ENCODE measurements at regions not wholly inside any gene's neighbourhood (a gene's known extent, or its start where the extent isn't known, plus 50 kb on each side); places are given as distances from the start of the nearest gene placed in this dataset.

- DNase-seq (ENCODE audit: low spot score): no peak
- H3K9ac ChIP-seq (ENCODE audit: low read depth, low read length, poor library complexity): no peak overlapping the region
- no peak overlapping the region for H3K4ac ChIP-seq (ENCODE audit: low read length)
- H3K18ac ChIP-seq (ENCODE audit: low read length): no peak overlapping the region
- H2BK5ac ChIP-seq (ENCODE audit: low read length): no peak overlapping the region
- WGBS, 2 donors (ENCODE audit: extremely low coverage in 2 of 2, insufficient read length in 2 of 2, insufficient replicate concordance in 1 of 2): no CpG with 5 or more reads among the region's 2 CpGs
- no peak overlapping the region for H2AK5ac ChIP-seq (ENCODE audit: low read depth, low read length)
- H3K9me3 ChIP-seq (replicated peaks in 1 of 2; ENCODE audit: control insufficient read depth in 2 of 2, insufficient read depth in 1 of 2, low read depth in 1 of 2, low read length in 2 of 2): no peaks in the 10 kb centered on the region
- H3K79me1 ChIP-seq (ENCODE audit: low read depth, low read length): no peaks in the 10 kb centered on the region
- H2AFZ ChIP-seq (ENCODE audit: low read length): no peak overlapping the region
- H3K27me3 ChIP-seq (ENCODE audit: control insufficient read depth in 3 of 3, insufficient read depth in 3 of 3, low read depth in 1 of 3, low read length in 3 of 3): no peaks in the 10 kb centered on the region
- no peak overlapping the region for H3K4me3 ChIP-seq (ENCODE audit: low read length in 2 of 2)
- peaks cover 0 to 3% of the 10 kb centered on the region in 2 donors for H3K4me1 ChIP-seq (ENCODE audit: control insufficient read depth in 2 of 2, insufficient read depth in 1 of 2, low read depth in 1 of 2, low read length in 2 of 2)
- H3K4me2 ChIP-seq (ENCODE audit: insufficient read depth, low read length, poor library complexity, severe bottlenecking): no peak overlapping the region
- H3K27ac ChIP-seq (replicated peaks; ENCODE audit: low read length): no peak overlapping the region
- H3K36me3 ChIP-seq (replicated peaks in 1 of 2; ENCODE audit: control insufficient read depth in 2 of 2, insufficient read depth in 2 of 2, low read length in 2 of 2): no peaks in the 10 kb centered on the region
- no peak overlapping the region for H2BK15ac ChIP-seq (ENCODE audit: low read length)
- H4K8ac ChIP-seq (ENCODE audit: low read depth, low read length): no peak overlapping the region
- H4K91ac ChIP-seq (ENCODE audit: low read depth, low read length, poor library complexity): no peak overlapping the region
- no peak overlapping the region for H2BK120ac ChIP-seq (ENCODE audit: low read depth, low read length)
- H2BK12ac ChIP-seq (ENCODE audit: low read length): no peak overlapping the region
- H3K23ac ChIP-seq (ENCODE audit: low read depth, low read length, poor library complexity): no peak overlapping the region
- no peak overlapping the region for H3K14ac ChIP-seq (ENCODE audit: low read length)
Measured at GRCh38 chr4:17029964-17030363, 131.5 kb upstream of the LDB2 start.

GRCh38 chr4:17029432-17029831 is 131.0 kb upstream of the LDB2 start:
- H2BK120ac ChIP-seq (ENCODE audit: low read depth, low read length): no peak overlapping the region
- no peak overlapping the region for H3K14ac ChIP-seq (ENCODE audit: low read length)
- no peak overlapping the region for H3K4me3 ChIP-seq (ENCODE audit: low read length in 2 of 2)
- H3K18ac ChIP-seq (ENCODE audit: low read length): no peak overlapping the region
- no peak overlapping the region for H3K23ac ChIP-seq (ENCODE audit: low read depth, low read length, poor library complexity)
- WGBS, 2 donors (ENCODE audit: extremely low coverage in 2 of 2, insufficient read length in 2 of 2, insufficient replicate concordance in 1 of 2): no CpG with 5 or more reads among the region's 7 CpGs
- no peak overlapping the region for H2BK5ac ChIP-seq (ENCODE audit: low read length)
- no peak overlapping the region for H3K4ac ChIP-seq (ENCODE audit: low read length)
- DNase-seq (ENCODE audit: low spot score): no peak
- H2BK15ac ChIP-seq (ENCODE audit: low read length): no peak overlapping the region
- H3K36me3 ChIP-seq (replicated peaks in 1 of 2; ENCODE audit: control insufficient read depth in 2 of 2, insufficient read depth in 2 of 2, low read length in 2 of 2): no peaks in the 10 kb centered on the region
- H3K27me3 ChIP-seq (ENCODE audit: control insufficient read depth in 3 of 3, insufficient read depth in 3 of 3, low read depth in 1 of 3, low read length in 3 of 3): no peaks in the 10 kb centered on the region
- peaks cover 0 to 3% of the 10 kb centered on the region in 2 donors for H3K4me1 ChIP-seq (ENCODE audit: control insufficient read depth in 2 of 2, insufficient read depth in 1 of 2, low read depth in 1 of 2, low read length in 2 of 2)
- H4K91ac ChIP-seq (ENCODE audit: low read depth, low read length, poor library complexity): no peak overlapping the region
- H2AK5ac ChIP-seq (ENCODE audit: low read depth, low read length): no peak overlapping the region
- no peak overlapping the region for H2AFZ ChIP-seq (ENCODE audit: low read length)
- no peaks in the 10 kb centered on the region for H3K79me1 ChIP-seq (ENCODE audit: low read depth, low read length)
- no peak overlapping the region for H4K8ac ChIP-seq (ENCODE audit: low read depth, low read length)
- no peak overlapping the region for H3K4me2 ChIP-seq (ENCODE audit: insufficient read depth, low read length, poor library complexity, severe bottlenecking)
- no peak overlapping the region for H3K27ac ChIP-seq (replicated peaks; ENCODE audit: low read length)
- no peak overlapping the region for H2BK12ac ChIP-seq (ENCODE audit: low read length)
- no peak overlapping the region for H3K9ac ChIP-seq (ENCODE audit: low read depth, low read length, poor library complexity)
- no peaks in the 10 kb centered on the region for H3K9me3 ChIP-seq (replicated peaks in 1 of 2; ENCODE audit: control insufficient read depth in 2 of 2, insufficient read depth in 1 of 2, low read depth in 1 of 2, low read length in 2 of 2)

- Histone ChIP-seq H3K9me3 (replicated peaks in 1 of 2; ENCODE audit: control insufficient read depth in 2 of 2, insufficient read depth in 1 of 2, low read depth in 1 of 2, low read length in 2 of 2) (no peaks in the 10 kb centered on the region), H3K79me1 (ENCODE audit: low read depth, low read length) (no peaks in the 10 kb centered on the region), H3K9ac (ENCODE audit: low read depth, low read length, poor library complexity) (no peak overlapping the region), H3K27me3 (ENCODE audit: control insufficient read depth in 3 of 3, insufficient read depth in 3 of 3, low read depth in 1 of 3, low read length in 3 of 3) (no peaks in the 10 kb centered on the region), H3K23ac (ENCODE audit: low read depth, low read length, poor library complexity) (no peak overlapping the region), H2BK120ac (ENCODE audit: low read depth, low read length) (no peak overlapping the region), H3K27ac (replicated peaks; ENCODE audit: low read length) (no peak overlapping the region), H4K91ac (ENCODE audit: low read depth, low read length, poor library complexity) (no peak overlapping the region), H3K36me3 (replicated peaks in 1 of 2; ENCODE audit: control insufficient read depth in 2 of 2, insufficient read depth in 2 of 2, low read length in 2 of 2) (no peaks in the 10 kb centered on the region), H3K4me2 (ENCODE audit: insufficient read depth, low read length, poor library complexity, severe bottlenecking) (no peak overlapping the region), H2BK5ac (ENCODE audit: low read length) (no peak overlapping the region), H3K4ac (ENCODE audit: low read length) (no peak overlapping the region), H2AK5ac (ENCODE audit: low read depth, low read length) (no peak overlapping the region), H2BK15ac (ENCODE audit: low read length) (no peak overlapping the region), H3K18ac (ENCODE audit: low read length) (no peak overlapping the region), H3K4me1 (ENCODE audit: control insufficient read depth in 2 of 2, insufficient read depth in 1 of 2, low read depth in 1 of 2, low read length in 2 of 2) (peaks cover 0 to 3% of the 10 kb centered on the region in 2 donors), H2AFZ (ENCODE audit: low read length) (no peak overlapping the region), H3K4me3 (ENCODE audit: low read length in 2 of 2) (no peak overlapping the region), H4K8ac (ENCODE audit: low read depth, low read length) (no peak overlapping the region), H3K14ac (ENCODE audit: low read length) (no peak overlapping the region), H2BK12ac (ENCODE audit: low read length) (no peak overlapping the region)
- no CpG with 5 or more reads among the region's 6 CpGs for WGBS, 2 donors (ENCODE audit: extremely low coverage in 2 of 2, insufficient read length in 2 of 2, insufficient replicate concordance in 1 of 2)
- DNase-seq (ENCODE audit: low spot score): no peak
Measured at GRCh38 chr4:17027495-17027894, 129.1 kb upstream of the LDB2 start.

DNA sequence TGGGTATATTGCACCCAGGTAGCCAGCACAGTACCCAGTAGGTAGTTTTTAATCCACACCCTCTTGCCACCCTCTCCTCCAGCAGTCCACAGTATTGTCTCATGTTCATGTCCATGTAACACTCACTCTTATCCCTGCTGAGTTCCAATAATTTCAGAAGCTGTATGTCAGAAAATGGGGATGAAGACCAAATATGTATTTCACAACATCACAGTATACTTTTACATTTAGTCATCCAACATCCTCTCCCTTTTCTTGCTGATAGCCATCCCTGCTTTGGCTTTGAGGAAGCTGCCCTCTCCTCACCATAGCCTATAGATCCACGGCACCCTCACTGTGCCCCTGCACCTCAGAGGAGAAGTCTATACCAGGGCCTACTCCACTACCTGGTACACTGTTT is 126.0 kb upstream of the LDB2 start:
- no peak overlapping the region for H3K4me3 ChIP-seq (ENCODE audit: low read length in 2 of 2)
- H2AK5ac ChIP-seq (ENCODE audit: low read depth, low read length): no peak overlapping the region
- H2BK15ac ChIP-seq (ENCODE audit: low read length): no peak overlapping the region
- no peak overlapping the region for H2BK5ac ChIP-seq (ENCODE audit: low read length)
- no peak overlapping the region for H4K91ac ChIP-seq (ENCODE audit: low read depth, low read length, poor library complexity)
- no peak for DNase-seq (ENCODE audit: low spot score)
- H3K23ac ChIP-seq (ENCODE audit: low read depth, low read length, poor library complexity): no peak overlapping the region
- WGBS, 2 donors (ENCODE audit: extremely low coverage in 2 of 2, insufficient read length in 2 of 2, insufficient replicate concordance in 1 of 2): no CpG with 5 or more reads among the region's 1 CpG
- H2BK120ac ChIP-seq (ENCODE audit: low read depth, low read length): no peak overlapping the region
- H3K18ac ChIP-seq (ENCODE audit: low read length): no peak overlapping the region
- H3K14ac ChIP-seq (ENCODE audit: low read length): no peak overlapping the region
- H3K4ac ChIP-seq (ENCODE audit: low read length): no peak overlapping the region
- H3K79me1 ChIP-seq (ENCODE audit: low read depth, low read length): no peaks in the 10 kb centered on the region
- H3K4me2 ChIP-seq (ENCODE audit: insufficient read depth, low read length, poor library complexity, severe bottlenecking): no peak overlapping the region
- H3K27me3 ChIP-seq (ENCODE audit: control insufficient read depth in 3 of 3, insufficient read depth in 3 of 3, low read depth in 1 of 3, low read length in 3 of 3): no peaks in the 10 kb centered on the region
- H3K4me1 ChIP-seq (ENCODE audit: control insufficient read depth in 2 of 2, insufficient read depth in 1 of 2, low read depth in 1 of 2, low read length in 2 of 2): peaks cover 0 to 7% of the 10 kb centered on the region in 2 donors
- no peaks in the 10 kb centered on the region for H3K9me3 ChIP-seq (replicated peaks in 1 of 2; ENCODE audit: control insufficient read depth in 2 of 2, insufficient read depth in 1 of 2, low read depth in 1 of 2, low read length in 2 of 2)
- H3K27ac ChIP-seq (replicated peaks; ENCODE audit: low read length): no peak overlapping the region
- no peak overlapping the region for H2AFZ ChIP-seq (ENCODE audit: low read length)
- H4K8ac ChIP-seq (ENCODE audit: low read depth, low read length): no peak overlapping the region
- no peak overlapping the region for H3K9ac ChIP-seq (ENCODE audit: low read depth, low read length, poor library complexity)
- H3K36me3 ChIP-seq (replicated peaks in 1 of 2; ENCODE audit: control insufficient read depth in 2 of 2, insufficient read depth in 2 of 2, low read length in 2 of 2): no peaks in the 10 kb centered on the region
- H2BK12ac ChIP-seq (ENCODE audit: low read length): no peak overlapping the region

All from neuronal stem cell (in vitro differentiated cells).